ENCODE measurements at regions not wholly inside any gene's neighbourhood (a gene's known extent, or its start where the extent isn't known, plus 50 kb on each side); places are given as distances from the start of the nearest gene placed in this dataset.

DNA sequence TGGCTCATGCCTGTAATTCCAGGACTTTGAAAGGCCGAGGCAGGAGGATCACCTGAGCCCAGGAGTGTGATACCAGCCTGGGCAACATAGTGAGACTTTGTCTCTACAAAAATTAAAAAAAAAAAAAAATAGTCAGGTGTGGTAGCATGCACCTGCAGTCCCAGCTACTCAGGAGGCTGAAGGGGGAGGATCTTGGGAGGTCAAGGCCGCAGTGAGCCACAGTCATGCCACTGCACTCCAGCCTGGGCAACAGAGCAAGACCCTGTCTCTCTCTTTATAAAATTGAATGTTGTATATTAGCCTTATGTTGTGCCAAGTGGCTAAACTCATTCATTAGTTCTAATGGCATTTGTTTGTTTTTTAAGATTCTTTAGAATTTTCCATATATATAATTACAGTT lies 207.7 kb upstream of the COPS8 start:
- WGBS, 2 donors: 82 to 95% methylated on average over 2 of the region's 2 CpGs
- H3K9me3 ChIP-seq: no peaks in the 10 kb centered on the region

GRCh38 chr2:236879416-236879963 lies 206.2 kb upstream of the COPS8 start:
- intact Hi-C loops (cut with DNase I): no loop called here
- no peaks in the 10 kb centered on the region for H3K4me1 ChIP-seq
- DNase-seq: no peak

More for the DNA sequence above, 207.7 kb upstream of the COPS8 start:
- intact Hi-C loops (cut with DNase I): no loop called here
- no peaks in the 10 kb centered on the region for H3K4me1 ChIP-seq
- no peak for DNase-seq
- no peaks in the 10 kb centered on the region for H3K27me3 ChIP-seq
- H3K4me3 ChIP-seq: no peak overlapping the region
- no peak overlapping the region for H3K27ac ChIP-seq
- TF ChIP-seq POLR2AphosphoS5 (IDR thresholded peaks at IDR 0.05): no peak
- TF ChIP-seq POLR2A (IDR thresholded peaks at IDR 0.05): no peak
- TF ChIP-seq, protein P1, sequence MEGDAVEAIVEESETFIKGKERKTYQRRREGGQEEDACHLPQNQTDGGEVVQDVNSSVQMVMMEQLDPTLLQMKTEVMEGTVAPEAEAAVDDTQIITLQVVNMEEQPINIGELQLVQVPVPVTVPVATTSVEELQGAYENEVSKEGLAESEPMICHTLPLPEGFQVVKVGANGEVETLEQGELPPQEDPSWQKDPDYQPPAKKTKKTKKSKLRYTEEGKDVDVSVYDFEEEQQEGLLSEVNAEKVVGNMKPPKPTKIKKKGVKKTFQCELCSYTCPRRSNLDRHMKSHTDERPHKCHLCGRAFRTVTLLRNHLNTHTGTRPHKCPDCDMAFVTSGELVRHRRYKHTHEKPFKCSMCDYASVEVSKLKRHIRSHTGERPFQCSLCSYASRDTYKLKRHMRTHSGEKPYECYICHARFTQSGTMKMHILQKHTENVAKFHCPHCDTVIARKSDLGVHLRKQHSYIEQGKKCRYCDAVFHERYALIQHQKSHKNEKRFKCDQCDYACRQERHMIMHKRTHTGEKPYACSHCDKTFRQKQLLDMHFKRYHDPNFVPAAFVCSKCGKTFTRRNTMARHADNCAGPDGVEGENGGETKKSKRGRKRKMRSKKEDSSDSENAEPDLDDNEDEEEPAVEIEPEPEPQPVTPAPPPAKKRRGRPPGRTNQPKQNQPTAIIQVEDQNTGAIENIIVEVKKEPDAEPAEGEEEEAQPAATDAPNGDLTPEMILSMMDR (IDR thresholded peaks at IDR 0.05): no peak
- no peak for TF ChIP-seq EP300 (IDR thresholded peaks at IDR 0.05)
- no peaks in the 10 kb centered on the region for H3K36me3 ChIP-seq

DNA sequence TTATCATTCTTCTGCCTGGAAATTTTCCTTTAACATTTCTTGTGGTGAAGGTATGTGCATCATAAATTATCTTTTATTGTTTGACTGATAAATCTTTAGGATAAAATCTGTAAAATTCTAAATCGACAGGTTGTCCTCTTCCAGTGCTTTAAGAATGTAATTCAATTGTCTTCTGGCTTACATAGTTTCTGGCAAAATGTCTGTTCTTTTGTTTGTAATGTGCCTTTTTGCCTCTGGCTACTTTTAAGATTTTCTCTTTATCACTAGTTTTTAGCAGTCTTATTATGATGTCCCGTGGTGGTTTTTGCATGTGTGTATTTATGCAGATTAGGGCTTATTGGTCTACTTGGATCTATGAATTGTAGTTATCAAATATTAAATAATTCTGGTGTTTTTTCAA lies 203.6 kb upstream of the COPS8 start:
- no peak for DNase-seq
- H3K9me3 ChIP-seq: no peaks in the 10 kb centered on the region
- H3K4me1 ChIP-seq: peaks cover 0 to 3% (median 1%) of the 10 kb centered on the region in 4 donors
- H3K27me3 ChIP-seq: no peaks in the 10 kb centered on the region
- TF ChIP-seq POLR2A (IDR thresholded peaks at IDR 0.05) (no peak), EP300 (IDR thresholded peaks at IDR 0.05) (no peak), POLR2AphosphoS5 (IDR thresholded peaks at IDR 0.05) (no peak)
- TF ChIP-seq, protein P1 (IDR thresholded peaks at IDR 0.05): no peak
- H3K36me3 ChIP-seq: no peaks in the 10 kb centered on the region
- no peak overlapping the region for H3K4me3 ChIP-seq
- H3K27ac ChIP-seq: no peak overlapping the region
- 75 to 86% methylated on average over 2 of the region's 2 CpGs for WGBS, 2 donors
- intact Hi-C loops (cut with DNase I): no loop called here

More at GRCh38 chr2:236879416-236879963, 206.2 kb upstream of the COPS8 start:
- WGBS, 2 donors: 67 to 78% methylated on average over 3 of the region's 3 CpGs
- no peaks in the 10 kb centered on the region for H3K36me3 ChIP-seq
- H3K9me3 ChIP-seq: no peaks in the 10 kb centered on the region
- no peak overlapping the region for H3K4me3 ChIP-seq
- TF ChIP-seq, protein P1 (IDR thresholded peaks at IDR 0.05): no peak
- TF ChIP-seq POLR2A (IDR thresholded peaks at IDR 0.05): no peak
- no peak for TF ChIP-seq EP300 (IDR thresholded peaks at IDR 0.05)
- no peak for TF ChIP-seq POLR2AphosphoS5 (IDR thresholded peaks at IDR 0.05)
- no peak overlapping the region for H3K27ac ChIP-seq
- H3K27me3 ChIP-seq: no peaks in the 10 kb centered on the region

DNA sequence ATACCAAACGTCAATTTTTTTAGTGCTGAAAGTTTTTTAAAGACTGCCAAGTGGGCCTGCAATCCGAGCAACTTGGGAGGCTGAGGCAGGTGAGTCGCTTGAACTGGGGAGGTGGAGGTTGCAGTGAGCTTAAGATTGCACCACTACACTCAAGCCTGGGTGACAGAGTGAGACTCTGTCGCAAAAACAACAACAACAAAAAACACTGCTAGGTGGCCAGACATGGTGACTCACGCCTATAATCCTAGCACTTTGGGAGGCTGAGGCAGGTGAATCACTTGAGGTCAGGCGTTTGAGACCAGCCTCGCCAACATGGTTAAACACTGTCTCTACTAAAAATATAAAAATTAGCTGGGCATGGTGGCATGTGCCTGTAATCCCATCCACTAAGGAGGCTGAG lies 202.8 kb upstream of the COPS8 start:
- intact Hi-C loops (cut with DNase I): no loop called here
- H3K27ac ChIP-seq: no peak overlapping the region
- H3K27me3 ChIP-seq: no peaks in the 10 kb centered on the region
- no peaks in the 10 kb centered on the region for H3K36me3 ChIP-seq
- TF ChIP-seq POLR2A (IDR thresholded peaks at IDR 0.05): no peak
- TF ChIP-seq EP300 (IDR thresholded peaks at IDR 0.05): no peak
- TF ChIP-seq, protein P1 (IDR thresholded peaks at IDR 0.05): no peak
- no peak for TF ChIP-seq POLR2AphosphoS5 (IDR thresholded peaks at IDR 0.05)
- WGBS, 2 donors: 81 to 90% methylated on average over 7 of the region's 7 CpGs
- no peak overlapping the region for H3K4me3 ChIP-seq
- peaks cover 0 to 11% (median 6%) of the 10 kb centered on the region in 4 donors for H3K4me1 ChIP-seq
- H3K9me3 ChIP-seq: no peaks in the 10 kb centered on the region
- DNase-seq: no peak

DNA sequence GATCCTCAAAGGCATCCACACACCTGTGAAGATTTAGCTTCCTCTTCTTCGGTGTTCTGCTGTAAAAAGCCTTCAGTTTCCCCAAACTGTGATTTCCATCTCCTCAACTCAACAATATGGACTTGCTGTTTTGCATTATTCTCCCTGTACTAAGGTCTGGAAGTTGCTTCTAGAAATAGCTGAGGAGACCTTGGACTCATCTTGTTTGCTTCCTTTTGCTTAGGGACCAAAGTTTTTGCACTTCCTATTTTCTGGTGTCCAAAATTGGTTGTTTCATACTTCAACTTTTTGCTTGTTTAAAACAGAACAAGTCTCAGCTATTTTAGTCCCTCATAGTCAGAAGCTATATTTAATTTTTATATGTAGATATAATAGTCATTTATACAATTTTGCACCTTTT lies 201.9 kb upstream of the COPS8 start:
- Histone ChIP-seq H3K36me3 (no peaks in the 10 kb centered on the region), H3K27ac (no peak overlapping the region), H3K9me3 (no peaks in the 10 kb centered on the region), H3K4me3 (no peak overlapping the region), H3K27me3 (no peaks in the 10 kb centered on the region), H3K4me1 (peaks cover 0 to 19% (median 14%) of the 10 kb centered on the region in 4 donors)
- DNase-seq: no peak
- TF ChIP-seq, protein P1 (IDR thresholded peaks at IDR 0.05): no peak
- no peak for TF ChIP-seq POLR2AphosphoS5 (IDR thresholded peaks at IDR 0.05)
- TF ChIP-seq EP300 (IDR thresholded peaks at IDR 0.05): no peak
- no peak for TF ChIP-seq POLR2A (IDR thresholded peaks at IDR 0.05)
- intact Hi-C loops (cut with DNase I): no loop called here
- 52 to 57% methylated on average over 1 of the region's 1 CpG for WGBS, 2 donors
